GM13977 (cell line): ENCODE measurements at regions not wholly inside any gene's neighbourhood (a gene's known extent, or its start where the extent isn't known, plus 50 kb on each side); places are given as distances from the start of the nearest gene placed in this dataset.

ENCODE experiments used
- DNase-seq: peaks from one replicate; pipeline ENCODE4 v3.0.0; 2012; ENCODE audit warnings: low spot score
- in situ Hi-C: fragments of 300-500 bp; cut with MboI; formaldehyde crosslinking; loops from one replicate; pipeline ENCODE4 v1.12.0; 2022; ENCODE audit warnings: low sequenced_read_pairs, low pct_unique_long_range_greater_than_20kb, mixed read lengths, inconsistent platforms; ENCODE audit not compliant: unreplicated experiment
- TF ChIP-seq, protein P1 (sequence below): IDR thresholded peaks from 2 replicates; pipeline ENCODE4 v1.5.1; 2012; ENCODE audit warnings: mild to moderate bottlenecking, control low read depth; ENCODE audit not compliant: insufficient read depth; ENCODE audit errors: extremely low read depth, missing control alignments

DNA sequence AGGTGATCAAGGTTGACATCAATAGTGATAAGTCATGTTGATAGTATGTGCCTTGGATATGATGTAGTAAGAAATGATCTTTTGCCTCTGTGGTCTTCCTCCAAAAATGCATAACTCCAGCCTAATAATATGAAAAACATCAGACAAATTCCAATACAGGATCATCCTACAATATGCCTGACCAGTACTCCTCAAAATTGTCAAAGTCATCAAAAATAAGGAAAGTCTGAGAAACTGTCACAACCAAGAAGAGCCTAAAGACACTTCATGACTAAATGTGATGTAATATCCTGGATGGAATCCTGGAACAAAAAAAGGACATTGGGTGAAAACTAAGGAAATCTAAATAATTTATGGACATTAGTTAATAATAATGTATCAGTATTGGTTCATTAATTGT lies 50.3 kb upstream of the LCORL start:
- no peak for DNase-seq
- in situ Hi-C loops: no loop called here
- TF ChIP-seq, protein P1, sequence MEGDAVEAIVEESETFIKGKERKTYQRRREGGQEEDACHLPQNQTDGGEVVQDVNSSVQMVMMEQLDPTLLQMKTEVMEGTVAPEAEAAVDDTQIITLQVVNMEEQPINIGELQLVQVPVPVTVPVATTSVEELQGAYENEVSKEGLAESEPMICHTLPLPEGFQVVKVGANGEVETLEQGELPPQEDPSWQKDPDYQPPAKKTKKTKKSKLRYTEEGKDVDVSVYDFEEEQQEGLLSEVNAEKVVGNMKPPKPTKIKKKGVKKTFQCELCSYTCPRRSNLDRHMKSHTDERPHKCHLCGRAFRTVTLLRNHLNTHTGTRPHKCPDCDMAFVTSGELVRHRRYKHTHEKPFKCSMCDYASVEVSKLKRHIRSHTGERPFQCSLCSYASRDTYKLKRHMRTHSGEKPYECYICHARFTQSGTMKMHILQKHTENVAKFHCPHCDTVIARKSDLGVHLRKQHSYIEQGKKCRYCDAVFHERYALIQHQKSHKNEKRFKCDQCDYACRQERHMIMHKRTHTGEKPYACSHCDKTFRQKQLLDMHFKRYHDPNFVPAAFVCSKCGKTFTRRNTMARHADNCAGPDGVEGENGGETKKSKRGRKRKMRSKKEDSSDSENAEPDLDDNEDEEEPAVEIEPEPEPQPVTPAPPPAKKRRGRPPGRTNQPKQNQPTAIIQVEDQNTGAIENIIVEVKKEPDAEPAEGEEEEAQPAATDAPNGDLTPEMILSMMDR: no peak
